Tibial nerve (tissue), 3 donors: ENCODE measurements at regions not wholly inside any gene's neighbourhood (a gene's known extent, or its start where the extent isn't known, plus 50 kb on each side); places are given as distances from the start of the nearest gene placed in this dataset.

Source experiments
- CTCF ChIP-seq, 5 experiments: fragments of 200-600 bp in 3 of 5; fragments of 450-650 bp in 2 of 5; sonication (generic) in 3 of 5; IDR thresholded peaks; one replicate each; pipeline ENCODE4 v1.5.1; 2016 to 2019; ENCODE audit warnings: antibody characterized with exemption in 5 of 5, mild to moderate bottlenecking in 3 of 5, moderate library complexity in 2 of 5
- POLR2A ChIP-seq, 2 donors: fragments of 450-650 bp; IDR thresholded peaks; one replicate each; pipeline ENCODE4 v1.6.1; 2017; ENCODE audit warnings: antibody characterized with exemption in 2 of 2, mild to moderate bottlenecking in 2 of 2, moderate library complexity in 2 of 2

- TF ChIP-seq CTCF (IDR thresholded peaks at IDR 0.05) (no peak), POLR2A (IDR thresholded peaks at IDR 0.05) (no peak)
Measured at GRCh38 chr20:11140359-11140758, 466.6 kb upstream of the JAG1 start.
